ENCODE measurements at regions not wholly inside any gene's neighbourhood (a gene's known extent, or its start where the extent isn't known, plus 50 kb on each side); places are given as distances from the start of the nearest gene placed in this dataset.

DNA sequence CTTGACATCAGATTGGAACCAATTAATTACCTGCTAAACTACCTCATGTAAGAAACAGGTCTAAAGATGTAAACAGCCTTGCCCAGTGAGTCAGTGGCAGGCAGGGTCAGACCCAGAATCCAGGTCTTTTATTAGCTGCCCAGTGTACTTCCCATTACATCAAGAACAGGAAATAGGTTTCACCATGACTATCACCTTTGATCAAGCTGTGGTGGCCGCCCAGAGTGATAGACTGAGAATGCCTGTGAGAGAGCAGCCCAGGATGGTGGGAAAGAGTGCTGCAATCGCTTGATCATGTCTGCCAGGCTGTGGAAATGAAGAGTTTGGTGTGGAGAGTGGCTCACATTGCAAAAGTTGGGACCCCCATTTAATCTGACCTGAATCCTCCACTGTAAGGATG is 61.3 kb upstream of the PIAS1 start:
- H3K4me1 Mint-ChIP-seq: no peaks in the 10 kb centered on the region
- POLR2A ChIA-PET: interaction anchor here (0.6 kb wide), 1 partner anchor 45 kb away, joined by 9 read pairs; no protein-coding TSS in a partner anchor
- ATAC-seq (peak; percentile 39; the same call in 1 of the 2 replicates), DNase-seq (ENCODE audit: low spot score) (no peak)
- CTCF ChIA-PET: no interaction called here
- H3K27me3 Mint-ChIP-seq (ENCODE audit: low read depth): peaks cover 3% of the 10 kb centered on the region; the same call in 1 of the 2 replicates
- H3K36me3 Mint-ChIP-seq: no peaks in the 10 kb centered on the region
- no peak overlapping the region for H3K4me3 Mint-ChIP-seq
- H3K27ac Mint-ChIP-seq: no peak overlapping the region
- no peaks in the 10 kb centered on the region for H3K9me3 Mint-ChIP-seq
- TF ChIP-seq ZNF138 (CRISPR knock-in tag; conservative IDR thresholded peaks at IDR 0.05) (no peak), NFYB (CRISPR knock-in tag; conservative IDR thresholded peaks at IDR 0.05; ENCODE audit: low read depth) (no peak), SOX15 (CRISPR knock-in tag; IDR thresholded peaks at IDR 0.05) (no peak), SMAD3 (CRISPR knock-in tag; IDR thresholded peaks at IDR 0.05; ENCODE audit: borderline replicate concordance) (no peak), NR1H2 (CRISPR knock-in tag; IDR thresholded peaks at IDR 0.05) (no peak), ZNF396 (CRISPR knock-in tag; IDR thresholded peaks at IDR 0.05; ENCODE audit: borderline replicate concordance) (no peak), GTF2I (CRISPR knock-in tag; conservative IDR thresholded peaks at IDR 0.05) (no peak), NFATC4 (CRISPR knock-in tag; IDR thresholded peaks at IDR 0.05) (no peak), ZNF263 (CRISPR knock-in tag; IDR thresholded peaks at IDR 0.05; ENCODE audit: low read depth) (no peak), KAT7 (CRISPR knock-in tag; IDR thresholded peaks at IDR 0.05; ENCODE audit: borderline replicate concordance) (no peak)
- TF ChIP-seq, protein P1, sequence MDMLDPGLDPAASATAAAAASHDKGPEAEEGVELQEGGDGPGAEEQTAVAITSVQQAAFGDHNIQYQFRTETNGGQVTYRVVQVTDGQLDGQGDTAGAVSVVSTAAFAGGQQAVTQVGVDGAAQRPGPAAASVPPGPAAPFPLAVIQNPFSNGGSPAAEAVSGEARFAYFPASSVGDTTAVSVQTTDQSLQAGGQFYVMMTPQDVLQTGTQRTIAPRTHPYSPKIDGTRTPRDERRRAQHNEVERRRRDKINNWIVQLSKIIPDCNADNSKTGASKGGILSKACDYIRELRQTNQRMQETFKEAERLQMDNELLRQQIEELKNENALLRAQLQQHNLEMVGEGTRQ (CRISPR knock-in tag; IDR thresholded peaks at IDR 0.05): no peak
- TF ChIP-seq, protein P2, sequence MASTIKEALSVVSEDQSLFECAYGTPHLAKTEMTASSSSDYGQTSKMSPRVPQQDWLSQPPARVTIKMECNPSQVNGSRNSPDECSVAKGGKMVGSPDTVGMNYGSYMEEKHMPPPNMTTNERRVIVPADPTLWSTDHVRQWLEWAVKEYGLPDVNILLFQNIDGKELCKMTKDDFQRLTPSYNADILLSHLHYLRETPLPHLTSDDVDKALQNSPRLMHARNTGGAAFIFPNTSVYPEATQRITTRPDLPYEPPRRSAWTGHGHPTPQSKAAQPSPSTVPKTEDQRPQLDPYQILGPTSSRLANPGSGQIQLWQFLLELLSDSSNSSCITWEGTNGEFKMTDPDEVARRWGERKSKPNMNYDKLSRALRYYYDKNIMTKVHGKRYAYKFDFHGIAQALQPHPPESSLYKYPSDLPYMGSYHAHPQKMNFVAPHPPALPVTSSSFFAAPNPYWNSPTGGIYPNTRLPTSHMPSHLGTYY (CRISPR knock-in tag; IDR thresholded peaks at IDR 0.05): no peak
- TF ChIP-seq, protein P3, sequence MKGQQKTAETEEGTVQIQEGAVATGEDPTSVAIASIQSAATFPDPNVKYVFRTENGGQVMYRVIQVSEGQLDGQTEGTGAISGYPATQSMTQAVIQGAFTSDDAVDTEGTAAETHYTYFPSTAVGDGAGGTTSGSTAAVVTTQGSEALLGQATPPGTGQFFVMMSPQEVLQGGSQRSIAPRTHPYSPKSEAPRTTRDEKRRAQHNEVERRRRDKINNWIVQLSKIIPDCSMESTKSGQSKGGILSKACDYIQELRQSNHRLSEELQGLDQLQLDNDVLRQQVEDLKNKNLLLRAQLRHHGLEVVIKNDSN (CRISPR knock-in tag; IDR thresholded peaks at IDR 0.05): no peak
- TF ChIP-seq, protein P4, sequence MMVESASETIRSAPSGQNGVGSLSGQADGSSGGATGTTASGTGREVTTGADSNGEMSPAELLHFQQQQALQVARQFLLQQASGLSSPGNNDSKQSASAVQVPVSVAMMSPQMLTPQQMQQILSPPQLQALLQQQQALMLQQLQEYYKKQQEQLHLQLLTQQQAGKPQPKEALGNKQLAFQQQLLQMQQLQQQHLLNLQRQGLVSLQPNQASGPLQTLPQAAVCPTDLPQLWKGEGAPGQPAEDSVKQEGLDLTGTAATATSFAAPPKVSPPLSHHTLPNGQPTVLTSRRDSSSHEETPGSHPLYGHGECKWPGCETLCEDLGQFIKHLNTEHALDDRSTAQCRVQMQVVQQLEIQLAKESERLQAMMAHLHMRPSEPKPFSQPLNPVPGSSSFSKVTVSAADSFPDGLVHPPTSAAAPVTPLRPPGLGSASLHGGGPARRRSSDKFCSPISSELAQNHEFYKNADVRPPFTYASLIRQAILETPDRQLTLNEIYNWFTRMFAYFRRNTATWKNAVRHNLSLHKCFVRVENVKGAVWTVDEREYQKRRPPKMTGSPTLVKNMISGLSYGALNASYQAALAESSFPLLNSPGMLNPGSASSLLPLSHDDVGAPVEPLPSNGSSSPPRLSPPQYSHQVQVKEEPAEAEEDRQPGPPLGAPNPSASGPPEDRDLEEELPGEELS (CRISPR knock-in tag; IDR thresholded peaks at IDR 0.05): no peak
- TF ChIP-seq, protein P5, sequence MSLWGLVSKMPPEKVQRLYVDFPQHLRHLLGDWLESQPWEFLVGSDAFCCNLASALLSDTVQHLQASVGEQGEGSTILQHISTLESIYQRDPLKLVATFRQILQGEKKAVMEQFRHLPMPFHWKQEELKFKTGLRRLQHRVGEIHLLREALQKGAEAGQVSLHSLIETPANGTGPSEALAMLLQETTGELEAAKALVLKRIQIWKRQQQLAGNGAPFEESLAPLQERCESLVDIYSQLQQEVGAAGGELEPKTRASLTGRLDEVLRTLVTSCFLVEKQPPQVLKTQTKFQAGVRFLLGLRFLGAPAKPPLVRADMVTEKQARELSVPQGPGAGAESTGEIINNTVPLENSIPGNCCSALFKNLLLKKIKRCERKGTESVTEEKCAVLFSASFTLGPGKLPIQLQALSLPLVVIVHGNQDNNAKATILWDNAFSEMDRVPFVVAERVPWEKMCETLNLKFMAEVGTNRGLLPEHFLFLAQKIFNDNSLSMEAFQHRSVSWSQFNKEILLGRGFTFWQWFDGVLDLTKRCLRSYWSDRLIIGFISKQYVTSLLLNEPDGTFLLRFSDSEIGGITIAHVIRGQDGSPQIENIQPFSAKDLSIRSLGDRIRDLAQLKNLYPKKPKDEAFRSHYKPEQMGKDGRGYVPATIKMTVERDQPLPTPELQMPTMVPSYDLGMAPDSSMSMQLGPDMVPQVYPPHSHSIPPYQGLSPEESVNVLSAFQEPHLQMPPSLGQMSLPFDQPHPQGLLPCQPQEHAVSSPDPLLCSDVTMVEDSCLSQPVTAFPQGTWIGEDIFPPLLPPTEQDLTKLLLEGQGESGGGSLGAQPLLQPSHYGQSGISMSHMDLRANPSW (CRISPR knock-in tag; conservative IDR thresholded peaks at IDR 0.05; ENCODE audit: low read depth): no peak
- TF ChIP-seq, protein P6, sequence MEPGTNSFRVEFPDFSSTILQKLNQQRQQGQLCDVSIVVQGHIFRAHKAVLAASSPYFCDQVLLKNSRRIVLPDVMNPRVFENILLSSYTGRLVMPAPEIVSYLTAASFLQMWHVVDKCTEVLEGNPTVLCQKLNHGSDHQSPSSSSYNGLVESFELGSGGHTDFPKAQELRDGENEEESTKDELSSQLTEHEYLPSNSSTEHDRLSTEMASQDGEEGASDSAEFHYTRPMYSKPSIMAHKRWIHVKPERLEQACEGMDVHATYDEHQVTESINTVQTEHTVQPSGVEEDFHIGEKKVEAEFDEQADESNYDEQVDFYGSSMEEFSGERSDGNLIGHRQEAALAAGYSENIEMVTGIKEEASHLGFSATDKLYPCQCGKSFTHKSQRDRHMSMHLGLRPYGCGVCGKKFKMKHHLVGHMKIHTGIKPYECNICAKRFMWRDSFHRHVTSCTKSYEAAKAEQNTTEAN (CRISPR knock-in tag; IDR thresholded peaks at IDR 0.05): no peak
- TF ChIP-seq, protein P7, sequence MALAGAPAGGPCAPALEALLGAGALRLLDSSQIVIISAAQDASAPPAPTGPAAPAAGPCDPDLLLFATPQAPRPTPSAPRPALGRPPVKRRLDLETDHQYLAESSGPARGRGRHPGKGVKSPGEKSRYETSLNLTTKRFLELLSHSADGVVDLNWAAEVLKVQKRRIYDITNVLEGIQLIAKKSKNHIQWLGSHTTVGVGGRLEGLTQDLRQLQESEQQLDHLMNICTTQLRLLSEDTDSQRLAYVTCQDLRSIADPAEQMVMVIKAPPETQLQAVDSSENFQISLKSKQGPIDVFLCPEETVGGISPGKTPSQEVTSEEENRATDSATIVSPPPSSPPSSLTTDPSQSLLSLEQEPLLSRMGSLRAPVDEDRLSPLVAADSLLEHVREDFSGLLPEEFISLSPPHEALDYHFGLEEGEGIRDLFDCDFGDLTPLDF (CRISPR knock-in tag; IDR thresholded peaks at IDR 0.05): no peak

All from WTC11 (cell line).